Keratinocyte (primary cell): ENCODE measurements at regions not wholly inside any gene's neighbourhood (a gene's known extent, or its start where the extent isn't known, plus 50 kb on each side); places are given as distances from the start of the nearest gene placed in this dataset.

Source experiments
- DNase-seq: peaks from one replicate; pipeline ENCODE4 v3.0.0-alpha.2; 2011; ENCODE audit warnings: low read depth, missing footprints, low spot score
- FAIRE-seq: peaks from 2 replicates; lab custom pipeline; 2011; peaks lifted over from hg19 to GRCh38; lab: Jason Lieb, UNC
- H2AFZ ChIP-seq: 2 replicates; pipeline ENCODE4 v1.6.0; 2012; ENCODE audit warnings: low read length, control low read depth, inconsistent platforms; ENCODE audit not compliant: control insufficient read depth
- H3K27ac ChIP-seq: 2 replicates; pipeline ENCODE4 v1.5.1; 2011; ENCODE audit warnings: low read length; ENCODE audit not compliant: control insufficient read depth, insufficient read depth
- H3K27me3 ChIP-seq: 3 replicates; pipeline ENCODE4 v1.6.0; 2011; ENCODE audit warnings: low read length; ENCODE audit not compliant: control insufficient read depth, insufficient read depth; ENCODE audit errors: extremely low read depth
- H3K36me3 ChIP-seq, 2 experiments: 2 replicates in 1 of 2; 3 replicates in 1 of 2; pipeline ENCODE4 v1.5.1; 2011; ENCODE audit warnings: low read length in 2 of 2, mild to moderate bottlenecking in 1 of 2; ENCODE audit not compliant: control insufficient read depth in 2 of 2, insufficient read depth in 2 of 2; ENCODE audit errors: extremely low read depth in 1 of 2
- H3K4me1 ChIP-seq: 3 replicates; pipeline ENCODE4 v1.5.1; 2011; ENCODE audit warnings: low read length; ENCODE audit not compliant: control insufficient read depth, insufficient read depth; ENCODE audit errors: extremely low read depth
- H3K4me2 ChIP-seq: 3 replicates; pipeline ENCODE4 v1.6.0; 2011; ENCODE audit warnings: low read depth, low read length; ENCODE audit not compliant: control insufficient read depth, insufficient read depth; ENCODE audit errors: extremely low read depth
- H3K4me3 ChIP-seq, 3 experiments: fragments of 200-600 bp in 1 of 3; sonication (generic) in 1 of 3; 2 replicates in 2 of 3; 3 replicates in 1 of 3; pipeline ENCODE4 v1.5.1; 2011 to 2016; ENCODE audit warnings: low read length in 3 of 3, mild to moderate bottlenecking in 3 of 3, control low read depth in 2 of 3, inconsistent platforms in 1 of 3, low read depth in 1 of 3, mixed read lengths in 1 of 3, mixed run types in 1 of 3, moderate library complexity in 1 of 3; ENCODE audit not compliant: control insufficient read depth in 2 of 3, insufficient read depth in 2 of 3; ENCODE audit errors: extremely low read depth in 1 of 3
- H3K79me2 ChIP-seq: 2 replicates; pipeline ENCODE4 v1.6.0; 2012; ENCODE audit warnings: low read length; ENCODE audit not compliant: control insufficient read depth, insufficient read depth
- H3K9ac ChIP-seq: 3 replicates; pipeline ENCODE4 v1.6.0; 2011; ENCODE audit warnings: low read length; ENCODE audit not compliant: control insufficient read depth, insufficient read depth; ENCODE audit errors: extremely low read depth
- H3K9me1 ChIP-seq: 3 replicates; pipeline ENCODE4 v1.6.0; 2011; ENCODE audit warnings: low read length; ENCODE audit not compliant: control insufficient read depth, insufficient read depth; ENCODE audit errors: extremely low read depth
- H3K9me3 ChIP-seq: 2 replicates; pipeline ENCODE4 v1.5.1; 2012; ENCODE audit warnings: low read depth, low read length; ENCODE audit not compliant: control insufficient read depth
- H4K20me1 ChIP-seq: 3 replicates; pipeline ENCODE4 v1.6.0; 2011; ENCODE audit warnings: low read length; ENCODE audit not compliant: control insufficient read depth, insufficient read depth; ENCODE audit errors: extremely low read depth
- EZH2 ChIP-seq: IDR thresholded peaks from one replicate; pipeline ENCODE4 v1.6.1; 2012; ENCODE audit warnings: inconsistent platforms, mild to moderate bottlenecking, low read length, moderate library complexity
- dilution Hi-C: fragments of 300-500 bp; cut with MboI; formaldehyde crosslinking; loops from one replicate; pipeline ENCODE4 v1.7.0; 2020; ENCODE audit warnings: low sequenced_read_pairs; ENCODE audit not compliant: extremely low pct_ligation_motif_present
- TF ChIP-seq, protein P1 (sequence below), 3 experiments: IDR thresholded peaks in 1 of 3; conservative IDR thresholded peaks in 1 of 3; optimal IDR thresholded peaks in 1 of 3; 2 replicates in 2 of 3; 3 replicates in 1 of 3; pipeline versions ENCODE3 to v1.5.1; 2011; ENCODE audit warnings: low read length in 3 of 3, mild to moderate bottlenecking in 3 of 3, moderate library complexity in 2 of 3, control low read depth in 1 of 3, inconsistent platforms in 1 of 3; ENCODE audit not compliant: insufficient read depth in 2 of 3; ENCODE audit errors: extremely low read depth in 1 of 3

DNA sequence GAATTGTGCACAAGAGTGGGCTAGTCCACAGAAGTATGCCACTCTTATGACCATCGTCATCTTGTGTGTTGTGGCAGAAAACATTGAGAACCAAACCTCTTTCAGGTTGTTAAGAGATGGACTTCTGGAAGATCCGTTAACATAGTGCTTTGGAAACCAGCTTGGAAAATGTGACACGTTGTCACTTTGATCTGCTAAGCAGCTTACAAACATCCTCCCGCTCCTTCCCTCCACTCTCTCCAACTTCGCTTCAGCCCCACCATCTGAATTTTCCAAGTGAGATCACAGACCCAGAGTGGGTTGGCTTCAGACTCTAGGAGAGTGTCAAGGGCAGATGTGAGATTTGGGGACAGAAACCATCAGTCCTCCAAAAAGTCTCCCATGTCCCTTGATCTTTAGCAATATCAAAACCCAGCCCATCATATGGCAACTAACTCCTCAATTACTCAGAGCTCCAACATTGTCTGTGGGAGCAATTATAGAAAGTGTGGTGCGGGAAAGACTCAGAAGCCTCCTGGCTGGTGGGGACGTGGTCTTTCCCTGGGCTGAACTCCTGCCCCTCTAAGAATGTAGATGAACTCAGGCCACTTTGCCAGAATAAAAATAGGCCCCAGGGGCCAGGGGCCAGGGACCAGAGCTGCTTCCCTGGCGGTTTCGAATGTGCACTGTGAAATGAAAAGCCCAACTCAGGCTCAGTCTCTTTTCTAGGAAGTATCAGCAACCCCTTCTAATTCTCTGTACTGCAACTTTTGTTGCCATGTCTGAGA, 129.5 kb downstream of the SLC38A6 start:
- H2AFZ ChIP-seq, result no peak overlapping the region
- H3K79me2 ChIP-seq, result no peaks in the 10 kb centered on the region
- H3K36me3 ChIP-seq, result no peaks in the 10 kb centered on the region
- H3K27ac ChIP-seq, result no peak overlapping the region
- H3K9me3 ChIP-seq, result peaks cover 3% of the 10 kb centered on the region
- peak; percentile 13 for FAIRE-seq
- peaks cover 6% of the 10 kb centered on the region for H3K4me1 ChIP-seq
- no peak overlapping the region for H3K9ac ChIP-seq
- no peak for DNase-seq
- H3K4me3 ChIP-seq, result no peak overlapping the region
- no peaks in the 10 kb centered on the region for H4K20me1 ChIP-seq
- dilution Hi-C loops, result no loop called here
- H3K27me3 ChIP-seq, result no peaks in the 10 kb centered on the region
- TF ChIP-seq, protein P1, sequence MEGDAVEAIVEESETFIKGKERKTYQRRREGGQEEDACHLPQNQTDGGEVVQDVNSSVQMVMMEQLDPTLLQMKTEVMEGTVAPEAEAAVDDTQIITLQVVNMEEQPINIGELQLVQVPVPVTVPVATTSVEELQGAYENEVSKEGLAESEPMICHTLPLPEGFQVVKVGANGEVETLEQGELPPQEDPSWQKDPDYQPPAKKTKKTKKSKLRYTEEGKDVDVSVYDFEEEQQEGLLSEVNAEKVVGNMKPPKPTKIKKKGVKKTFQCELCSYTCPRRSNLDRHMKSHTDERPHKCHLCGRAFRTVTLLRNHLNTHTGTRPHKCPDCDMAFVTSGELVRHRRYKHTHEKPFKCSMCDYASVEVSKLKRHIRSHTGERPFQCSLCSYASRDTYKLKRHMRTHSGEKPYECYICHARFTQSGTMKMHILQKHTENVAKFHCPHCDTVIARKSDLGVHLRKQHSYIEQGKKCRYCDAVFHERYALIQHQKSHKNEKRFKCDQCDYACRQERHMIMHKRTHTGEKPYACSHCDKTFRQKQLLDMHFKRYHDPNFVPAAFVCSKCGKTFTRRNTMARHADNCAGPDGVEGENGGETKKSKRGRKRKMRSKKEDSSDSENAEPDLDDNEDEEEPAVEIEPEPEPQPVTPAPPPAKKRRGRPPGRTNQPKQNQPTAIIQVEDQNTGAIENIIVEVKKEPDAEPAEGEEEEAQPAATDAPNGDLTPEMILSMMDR (optimal IDR thresholded peaks at IDR 0.05 in 1 of 3, IDR thresholded peaks at IDR 0.05 in 1 of 3, conservative IDR thresholded peaks at IDR 0.05 in 1 of 3; ENCODE audit: extremely low read depth in 1 of 3, insufficient read depth in 2 of 3, low read length in 3 of 3), result no peak
- no peak for TF ChIP-seq EZH2
- H3K9me1 ChIP-seq, result no peaks in the 10 kb centered on the region
- H3K4me2 ChIP-seq, result no peak overlapping the region

DNA sequence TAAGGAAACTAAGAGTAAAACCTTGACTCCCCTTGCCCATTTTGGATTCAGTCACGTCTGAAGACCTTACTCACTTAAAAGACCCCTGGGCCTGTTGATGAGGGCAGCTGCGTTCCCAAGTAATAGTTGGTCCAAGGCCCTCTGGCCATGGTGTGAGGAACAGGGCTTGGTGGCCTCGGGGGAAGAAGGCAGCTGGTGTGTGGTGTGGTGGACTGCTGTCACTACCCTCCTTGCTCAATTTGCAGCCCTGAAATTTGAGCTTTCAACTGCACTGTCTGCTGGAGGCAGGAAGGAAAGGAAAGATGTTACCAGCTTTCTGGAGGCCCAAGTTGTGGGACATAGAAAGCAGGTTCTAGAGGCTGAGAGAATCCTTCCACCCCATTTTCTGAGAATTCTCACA, 128.2 kb downstream of the SLC38A6 start:
- dilution Hi-C loops, result no loop called here

More for the DNA sequence above, 128.2 kb downstream of the SLC38A6 start:
- H4K20me1 ChIP-seq, result no peaks in the 10 kb centered on the region
- TF ChIP-seq, protein P1 (optimal IDR thresholded peaks at IDR 0.05 in 1 of 3, IDR thresholded peaks at IDR 0.05 in 1 of 3, conservative IDR thresholded peaks at IDR 0.05 in 1 of 3; ENCODE audit: extremely low read depth in 1 of 3, insufficient read depth in 2 of 3, low read length in 3 of 3), result no peak
- TF ChIP-seq EZH2, result no peak
- no peak for DNase-seq
- H3K79me2 ChIP-seq, result no peaks in the 10 kb centered on the region
- FAIRE-seq, result no peak
- peaks cover 2% of the 10 kb centered on the region for H3K9me1 ChIP-seq
- H3K27me3 ChIP-seq, result no peaks in the 10 kb centered on the region
- no peak overlapping the region for H2AFZ ChIP-seq
- H3K4me1 ChIP-seq, result peaks cover 12% of the 10 kb centered on the region
- no peak overlapping the region for H3K27ac ChIP-seq
- no peaks in the 10 kb centered on the region for H3K36me3 ChIP-seq
- H3K9me3 ChIP-seq, result peaks cover 3% of the 10 kb centered on the region
- no peak overlapping the region for H3K4me3 ChIP-seq
- no peak overlapping the region for H3K4me2 ChIP-seq
- no peak overlapping the region for H3K9ac ChIP-seq
